Medulla oblongata (tissue), 1 donor: ENCODE measurements at regions not wholly inside any gene's neighbourhood (a gene's known extent, or its start where the extent isn't known, plus 50 kb on each side); places are given as distances from the start of the nearest gene placed in this dataset.

Experiments
- DNase-seq: peaks from one replicate; pipeline ENCODE4 v3.0.0-alpha.2; 2015; ENCODE audit errors: extremely low spot score

DNA sequence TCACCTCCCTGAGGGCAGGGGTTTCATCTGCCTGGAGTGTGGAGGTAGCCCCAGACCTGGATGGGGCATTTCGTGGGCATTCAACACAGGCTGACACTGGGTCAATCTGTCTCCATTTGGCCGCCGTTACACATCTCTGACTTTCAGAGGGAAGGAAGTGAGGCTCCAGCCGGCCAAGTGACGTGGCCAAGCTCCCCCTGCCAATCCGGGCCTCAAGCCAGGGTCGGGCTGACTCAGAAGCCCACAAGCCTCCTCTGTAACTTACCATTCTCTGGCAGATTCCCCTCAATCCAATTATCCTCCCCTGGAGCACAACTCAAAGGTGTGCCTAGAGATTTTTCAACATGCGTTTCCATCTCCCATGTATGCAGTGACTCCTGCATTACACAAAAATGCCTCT, 227.6 kb downstream of the KLF13 start:
- peak; percentile 53 for DNase-seq

DNA sequence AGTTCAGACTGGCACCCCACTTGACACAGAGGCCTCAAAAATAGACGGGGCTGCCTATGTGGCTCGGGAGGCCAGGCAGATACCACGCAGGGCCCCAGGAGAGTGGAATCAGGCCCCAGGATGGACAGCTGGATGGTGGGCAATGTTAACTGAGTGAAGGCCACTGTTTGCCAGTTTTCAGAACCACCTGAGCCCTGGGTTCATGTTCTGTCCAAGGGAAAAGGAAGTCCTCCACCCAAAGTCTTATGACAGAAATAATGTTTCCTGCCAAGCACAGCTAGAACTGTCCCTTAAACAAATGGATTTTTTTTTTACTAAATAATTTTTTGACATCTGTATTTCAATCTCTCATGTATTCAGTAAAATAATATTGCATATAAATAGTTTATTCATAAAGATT, 228.4 kb downstream of the KLF13 start:
- no peak for DNase-seq

DNA sequence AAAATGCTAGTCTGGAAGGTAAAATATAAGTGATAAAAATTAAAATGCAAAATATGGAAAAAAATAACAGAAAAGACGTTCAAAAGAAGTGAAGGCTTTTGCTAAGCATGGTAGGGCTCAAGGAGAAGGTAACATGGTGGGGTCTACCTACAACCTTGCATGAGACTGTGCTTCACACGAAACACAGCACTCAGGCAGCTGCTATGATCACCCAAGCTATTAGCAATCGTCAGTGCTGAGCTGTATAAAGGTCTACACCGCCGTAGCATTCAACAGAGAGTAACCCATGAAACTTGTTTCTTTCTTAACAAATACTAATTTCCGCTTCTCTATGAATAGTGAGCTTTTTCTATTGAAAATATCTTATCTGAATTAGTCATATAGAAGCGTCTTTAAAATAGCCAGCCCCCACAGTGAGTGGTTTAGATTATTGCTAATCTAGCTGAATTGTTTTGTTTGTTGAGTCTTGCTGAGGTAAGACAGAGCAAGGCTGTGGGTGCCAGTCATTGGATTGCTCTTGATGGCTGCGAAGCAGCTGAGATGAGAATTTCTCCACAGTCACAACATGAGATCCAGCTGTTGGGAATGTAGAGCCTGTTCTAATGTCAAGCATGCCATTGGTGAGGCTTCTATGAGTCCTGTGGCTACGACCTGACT, 230.0 kb downstream of the KLF13 start:
- no peak for DNase-seq

DNA sequence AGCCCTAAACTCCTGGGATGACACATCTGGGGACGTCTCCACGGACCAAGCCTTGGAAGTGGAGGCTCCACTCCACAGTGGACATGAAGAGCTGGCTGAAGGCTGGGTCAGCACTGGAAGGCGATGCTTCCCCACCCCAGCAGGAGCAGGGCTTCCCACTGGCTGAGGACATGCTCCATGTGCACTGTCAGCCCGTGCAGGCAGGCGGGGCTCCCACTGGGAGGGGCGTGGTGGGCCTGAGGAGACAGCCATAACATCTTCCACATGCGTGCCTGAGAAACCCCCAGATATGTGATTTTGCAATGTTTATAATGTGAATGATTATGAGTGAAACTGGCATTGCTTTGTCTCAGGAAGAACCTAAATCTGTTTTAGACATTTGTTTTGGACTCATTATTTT, 231.3 kb downstream of the KLF13 start:
- DNase-seq: no peak

DNA sequence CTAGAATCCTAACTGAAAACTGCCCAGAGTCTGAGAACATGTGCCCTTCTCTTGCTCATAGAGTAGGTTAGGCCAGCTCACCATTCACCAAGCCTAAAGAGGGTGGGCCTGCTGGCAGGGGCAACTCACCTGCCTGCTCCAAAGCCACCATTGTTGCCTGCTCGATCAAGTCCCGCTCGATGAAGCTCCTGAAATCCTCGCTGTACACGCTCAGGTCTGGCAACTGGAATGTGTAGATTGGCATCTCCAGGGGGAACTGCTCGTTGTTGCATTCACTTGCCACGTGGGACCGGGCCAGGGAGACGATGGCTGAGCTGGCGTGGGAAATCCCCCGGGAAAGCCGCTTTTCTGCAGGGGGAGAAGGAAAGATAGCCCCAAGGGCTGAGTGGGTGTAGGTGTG, 232.2 kb downstream of the KLF13 start:
- no peak for DNase-seq

DNA sequence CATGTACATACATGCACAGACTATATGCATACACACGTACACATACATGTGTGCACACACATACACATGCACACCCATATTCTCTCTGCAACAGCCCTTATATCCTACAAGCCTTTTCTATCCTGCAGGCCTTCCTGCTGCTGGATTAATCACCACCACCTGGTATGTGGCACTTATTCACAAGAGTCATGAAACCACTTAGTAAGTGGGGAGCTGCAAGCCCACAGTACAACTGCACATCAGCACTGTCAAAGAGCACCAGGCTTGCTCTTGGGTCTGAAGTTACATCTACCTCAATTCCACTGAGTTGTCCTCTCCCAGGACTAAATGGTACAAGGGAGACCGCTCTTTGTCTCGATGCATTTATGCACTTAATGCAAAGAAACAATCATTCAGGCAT, 233.2 kb downstream of the KLF13 start:
- no peak for DNase-seq

DNA sequence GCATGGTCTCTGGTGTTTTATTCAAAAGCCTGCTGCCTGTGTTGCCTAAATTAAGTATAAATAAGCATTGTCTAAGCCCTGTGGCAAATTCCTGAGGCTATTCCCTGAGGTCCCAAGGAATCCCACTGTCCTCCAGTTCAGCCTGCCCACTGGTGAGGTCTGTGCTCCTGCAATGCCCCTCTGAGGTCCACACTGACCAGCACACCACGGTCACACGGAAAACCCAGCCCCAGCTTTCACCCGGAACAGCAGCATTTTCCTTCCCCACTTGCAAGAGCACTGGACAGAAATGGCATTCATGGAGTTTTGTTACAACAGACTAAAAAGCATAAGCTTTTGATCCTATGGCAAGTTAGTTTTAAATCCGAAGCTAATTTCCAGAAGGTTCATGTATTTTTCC, 234.0 kb downstream of the KLF13 start:
- DNase-seq: no peak

DNA sequence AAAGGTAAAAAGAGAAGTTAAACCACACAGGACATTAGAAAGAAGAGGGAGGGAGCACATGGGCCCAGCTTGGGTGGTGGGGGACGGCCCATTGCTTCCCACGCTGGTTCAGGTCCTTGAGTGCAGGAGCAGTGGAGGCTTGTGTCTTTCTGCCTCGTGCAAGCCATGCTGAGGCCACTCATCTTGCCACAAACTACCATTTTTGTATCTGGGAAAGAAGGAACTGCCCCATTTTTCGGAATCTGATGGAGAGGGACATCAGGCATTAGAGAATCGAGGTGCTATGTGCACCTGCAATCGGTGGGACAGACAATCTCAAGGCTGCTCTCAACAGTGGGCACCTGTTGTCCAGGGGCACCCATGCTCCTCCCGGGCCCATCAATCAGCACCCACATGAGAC, 234.5 kb downstream of the KLF13 start:
- no peak for DNase-seq

DNA sequence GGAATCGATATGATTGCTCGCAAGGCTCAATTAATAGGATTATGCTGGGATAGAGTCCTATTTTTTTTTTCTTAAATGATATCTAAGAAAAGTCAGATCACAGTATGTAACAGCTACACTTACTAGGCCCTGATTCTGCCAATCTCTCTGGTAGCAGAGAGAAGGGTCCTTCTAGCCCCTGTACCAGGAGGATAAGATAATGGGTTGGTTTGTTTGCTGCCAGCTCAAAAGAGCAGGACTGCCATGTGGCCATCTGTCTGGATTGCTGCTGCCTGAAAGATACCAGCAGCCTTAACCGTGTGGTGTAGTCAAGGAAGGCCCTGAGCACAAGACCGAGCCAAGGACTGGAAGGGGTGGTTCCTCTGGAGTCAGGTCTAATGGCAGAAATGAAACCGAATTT, 236.4 kb downstream of the KLF13 start:
- DNase-seq: no peak

DNA sequence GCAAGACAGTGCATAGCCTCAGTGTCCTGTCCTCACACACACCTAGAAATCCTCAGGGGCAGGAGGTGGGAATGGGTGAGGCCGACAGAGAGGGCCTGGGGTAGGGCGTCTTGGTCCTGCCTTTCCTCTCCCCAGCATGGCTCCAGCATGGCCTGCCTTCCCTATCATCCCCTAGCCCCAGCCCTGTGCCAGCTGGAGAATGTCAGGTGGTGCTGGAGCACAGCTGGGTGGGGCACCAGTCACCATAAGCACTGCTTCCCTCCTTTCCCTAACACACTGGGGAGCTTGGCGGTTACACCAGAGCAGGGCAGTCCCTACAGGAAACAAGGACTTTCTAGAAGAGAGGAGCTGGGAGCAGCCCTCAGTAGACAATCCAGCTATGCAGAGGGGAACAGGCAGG, 236.8 kb downstream of the KLF13 start:
- no peak for DNase-seq

DNA sequence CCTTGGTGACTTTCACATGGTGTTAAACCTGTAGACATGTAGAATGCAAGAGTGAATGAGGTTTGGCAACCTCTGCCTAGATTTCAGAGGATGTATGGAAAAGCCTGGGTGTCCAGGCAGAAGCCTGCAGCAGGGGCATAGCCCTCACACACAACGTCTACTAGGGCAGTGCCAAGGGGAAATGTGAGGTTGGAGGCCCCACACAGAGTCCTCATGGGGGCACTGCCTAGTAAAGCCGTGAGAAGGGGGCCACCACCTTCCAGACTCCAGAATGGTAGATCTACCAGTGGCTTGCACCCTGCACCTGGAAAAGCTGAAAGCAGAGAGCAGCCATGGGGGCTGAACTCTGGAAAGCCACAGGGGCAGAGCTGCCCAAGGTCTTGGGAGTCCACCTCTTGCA, 241.2 kb downstream of the KLF13 start:
- DNase-seq: no peak

DNA sequence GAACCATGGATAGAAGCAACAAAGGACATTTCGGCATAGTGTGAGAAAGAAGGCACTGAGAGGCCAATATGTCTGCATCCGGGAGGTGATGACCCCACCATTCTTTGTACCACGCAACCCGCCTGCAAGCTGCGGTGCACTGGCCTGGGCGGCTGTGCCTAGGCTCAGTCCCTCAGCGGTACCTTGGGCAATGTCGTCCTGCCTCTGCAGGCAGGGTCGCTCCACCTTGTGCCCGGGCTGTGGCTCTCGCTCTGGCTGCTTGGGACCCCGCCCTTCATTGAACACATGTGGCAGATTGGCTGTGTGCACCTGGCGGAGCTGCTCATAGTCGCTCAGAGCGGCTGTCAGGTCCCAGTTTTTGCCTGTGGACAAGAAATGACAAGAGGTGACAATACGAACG, 243.2 kb downstream of the KLF13 start:
- no peak for DNase-seq

DNA sequence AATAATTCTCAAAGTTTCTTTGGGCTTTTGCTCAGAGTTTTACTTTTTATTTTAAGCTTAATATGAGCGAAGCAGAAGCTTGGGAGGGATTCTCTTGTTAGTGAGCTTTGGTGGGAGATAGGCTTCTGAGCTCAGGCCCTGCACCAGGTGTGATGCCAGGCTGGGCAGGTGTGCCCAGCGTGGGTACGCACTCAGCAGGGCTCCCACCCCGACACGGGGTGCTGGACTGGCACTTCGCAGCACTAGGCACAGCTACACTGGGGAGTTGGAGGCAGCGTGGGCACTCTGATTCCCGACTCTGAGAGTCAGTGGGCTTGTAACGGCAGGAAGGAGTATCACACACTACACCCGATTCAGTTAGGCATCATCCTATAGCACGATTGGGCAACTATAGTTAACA, 244.0 kb downstream of the KLF13 start:
- no peak for DNase-seq

DNA sequence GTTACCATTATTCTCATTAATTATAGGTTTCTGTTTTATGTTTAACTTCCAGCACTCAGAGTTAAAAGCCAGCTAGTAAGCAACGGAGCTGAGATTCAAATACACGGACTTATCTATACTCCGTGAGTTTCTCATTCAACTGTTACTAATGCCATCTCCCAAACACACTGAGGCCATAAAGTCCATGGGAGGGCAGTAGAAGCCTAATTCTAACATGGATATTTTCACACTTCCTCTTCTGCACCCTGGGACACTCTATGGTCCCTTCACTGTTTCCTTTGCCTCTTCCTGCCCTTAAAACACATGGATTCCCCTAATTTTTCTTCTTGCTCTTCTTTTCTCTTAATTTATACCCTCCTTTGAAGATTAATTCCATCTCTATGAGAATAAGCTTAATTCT, 245.0 kb downstream of the KLF13 start:
- DNase-seq: no peak

DNA sequence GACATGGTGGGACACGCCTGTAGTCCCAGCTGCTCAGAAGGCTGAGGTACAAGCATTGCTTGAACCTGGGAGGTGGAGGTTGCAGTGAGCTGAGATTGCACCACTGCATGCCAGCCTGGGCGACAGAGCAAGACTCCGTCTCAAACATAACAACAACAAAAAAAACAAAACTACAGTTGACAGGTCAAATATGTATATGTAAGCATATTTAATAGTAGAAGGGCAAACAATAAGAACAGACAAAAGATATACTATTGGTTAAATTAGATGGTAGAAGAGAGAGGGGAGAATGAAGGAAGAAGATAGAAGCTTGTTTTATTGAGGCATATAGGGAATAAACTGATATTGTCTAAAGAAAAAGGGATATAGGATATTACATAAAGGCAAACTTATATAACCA, 247.1 kb downstream of the KLF13 start:
- DNase-seq: no peak

DNA sequence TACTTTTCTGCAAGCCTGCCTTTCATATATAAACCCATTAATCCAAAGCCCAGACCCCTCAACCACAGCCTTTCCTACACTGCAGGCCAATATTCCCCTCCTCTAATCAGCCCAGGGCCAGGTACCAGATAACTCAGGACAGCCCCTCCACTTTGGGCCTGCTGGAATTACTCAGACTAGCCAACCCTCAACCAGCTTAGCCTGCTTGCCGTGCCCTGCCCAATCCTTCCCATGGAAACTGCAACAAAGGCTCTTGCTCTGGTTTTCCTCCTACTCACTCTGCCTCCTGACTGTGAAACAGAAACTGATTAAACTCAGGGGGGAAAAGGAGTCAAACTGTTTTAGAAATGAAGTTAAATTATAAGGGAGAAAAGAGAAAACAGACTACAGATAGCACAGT, 248.1 kb downstream of the KLF13 start:
- DNase-seq: peak; percentile 60

DNA sequence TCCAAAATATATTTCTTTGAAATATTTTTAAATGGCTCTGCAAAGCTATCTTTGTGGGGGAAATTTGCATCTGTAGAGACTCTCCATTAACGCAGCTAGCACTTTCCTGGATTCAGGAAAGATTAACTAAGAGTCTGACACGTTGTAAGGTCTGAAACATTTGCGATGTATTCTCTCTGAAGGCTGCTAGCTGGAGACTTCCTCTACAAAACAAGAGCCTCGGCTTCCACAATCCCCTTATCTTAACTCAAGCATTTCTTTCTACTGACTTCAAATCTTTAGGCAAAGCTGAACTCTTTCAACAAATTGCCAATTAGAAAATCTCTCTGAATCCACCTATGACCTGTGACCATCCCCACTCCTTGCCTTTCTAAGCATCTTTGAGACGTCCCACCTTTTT, 250.5 kb downstream of the KLF13 start:
- no peak for DNase-seq

DNA sequence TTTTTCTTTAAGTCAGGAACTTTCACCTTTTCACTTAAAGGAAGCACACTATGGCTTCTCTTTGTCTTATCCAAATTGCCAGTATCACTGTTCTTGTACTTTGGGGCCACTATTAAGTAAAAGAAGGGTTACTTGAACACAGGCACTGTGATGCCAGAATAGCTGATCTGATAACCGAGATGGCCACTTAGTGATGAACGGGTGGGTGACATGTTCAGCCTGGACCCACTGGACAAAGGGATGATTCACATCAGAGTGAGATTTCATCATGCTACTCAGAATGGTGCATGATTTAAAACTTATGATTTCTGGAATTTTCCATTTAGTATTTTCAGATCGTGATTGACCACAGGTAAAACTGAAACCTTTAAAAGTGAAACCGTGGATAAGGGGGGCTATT, 252.6 kb downstream of the KLF13 start:
- no peak for DNase-seq

DNA sequence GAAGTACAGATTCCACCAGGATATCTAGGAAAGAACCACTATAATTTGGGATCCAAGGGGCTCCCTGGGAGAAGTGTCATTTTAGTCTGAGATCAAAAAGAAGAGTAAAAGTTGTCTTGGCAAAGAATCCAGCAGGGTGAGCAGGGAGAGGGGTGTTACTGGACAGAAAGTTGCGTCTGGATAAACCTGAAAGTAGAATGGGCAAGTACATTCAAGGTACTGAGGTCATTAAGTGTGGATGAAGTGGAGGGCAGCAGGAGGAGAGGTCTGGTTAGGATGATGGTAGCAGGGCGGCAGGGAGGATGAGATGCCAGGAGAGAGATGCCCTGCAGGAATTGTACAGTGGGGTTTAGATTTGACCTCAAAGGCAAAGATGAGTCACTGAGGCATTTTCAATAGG, 253.3 kb downstream of the KLF13 start:
- no peak for DNase-seq

DNA sequence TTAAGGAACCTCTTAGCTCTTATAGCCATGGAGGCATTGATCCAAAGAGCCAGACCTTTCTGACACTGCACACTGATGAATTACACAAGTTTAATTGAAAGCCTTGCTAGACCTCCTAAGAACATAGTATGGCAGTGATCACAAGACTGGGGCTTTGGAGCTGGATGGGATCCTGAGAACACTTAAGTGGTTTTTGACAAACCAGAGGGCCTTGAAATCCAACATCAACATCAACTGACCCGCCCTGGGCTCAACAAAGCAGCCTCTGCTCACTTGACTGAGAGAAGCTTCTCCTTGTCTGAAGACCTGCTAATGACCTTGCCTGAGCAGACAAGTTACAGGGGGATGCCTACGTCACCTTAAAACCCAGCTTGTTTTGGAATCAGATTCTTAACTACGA, 257.6 kb downstream of the KLF13 start:
- DNase-seq: no peak

DNA sequence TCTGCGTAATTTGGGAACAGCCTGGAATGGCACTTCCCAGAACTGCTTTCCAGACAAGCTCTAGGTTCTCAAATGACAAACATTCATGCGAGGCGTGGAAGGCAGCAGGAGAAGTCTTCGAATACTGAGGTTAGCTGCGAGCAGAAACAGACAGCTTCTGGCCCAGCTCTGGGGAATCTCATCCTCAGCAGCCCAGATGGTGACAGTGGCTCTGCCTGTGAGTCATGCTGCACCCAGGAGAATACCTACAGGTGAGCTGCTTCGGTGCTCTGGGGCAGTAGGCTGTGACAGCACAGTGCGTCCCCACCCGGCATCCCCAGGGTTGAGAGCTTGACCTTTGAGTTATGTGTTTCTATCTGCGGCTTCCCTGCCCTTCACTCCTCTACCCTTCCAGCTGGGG, 258.6 kb downstream of the KLF13 start:
- DNase-seq: no peak

DNA sequence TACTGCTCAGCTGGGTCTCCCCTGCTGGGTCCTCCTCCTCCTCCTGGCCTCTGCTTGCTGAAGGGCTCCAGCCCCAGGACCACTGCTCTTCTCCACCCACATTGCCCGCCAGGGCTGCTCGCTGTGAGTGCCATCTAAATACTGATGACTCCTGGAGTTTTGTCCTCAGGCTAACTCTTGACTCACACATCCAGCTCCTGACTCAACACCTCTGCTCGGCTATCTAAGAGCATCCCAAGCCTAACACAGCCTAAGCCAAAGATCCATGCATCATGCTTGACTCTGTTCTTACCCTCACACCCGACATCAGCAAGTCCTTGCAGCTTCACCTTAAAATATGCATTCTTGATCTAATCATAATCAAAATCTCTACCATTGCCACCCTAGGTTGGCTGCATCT, 260.2 kb downstream of the KLF13 start:
- no peak for DNase-seq

DNA sequence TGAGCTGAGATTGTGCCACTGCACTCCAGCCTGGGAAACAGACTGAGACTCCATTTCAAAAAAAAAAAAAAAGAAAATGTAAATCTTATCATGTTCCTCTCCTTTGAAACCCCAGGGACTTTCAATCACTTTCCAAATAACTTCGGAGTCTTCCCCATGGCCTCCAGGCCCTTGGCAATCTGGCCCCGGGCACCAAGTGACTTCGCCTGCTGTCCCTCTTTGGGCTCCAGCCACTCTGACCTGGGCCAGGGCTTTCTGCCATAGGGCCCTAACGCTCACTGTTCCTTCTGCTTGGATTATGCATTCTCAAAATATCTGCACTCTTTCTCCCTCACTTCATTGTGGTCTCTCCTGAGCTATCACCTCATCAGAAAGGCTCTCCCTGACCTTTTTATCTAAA, 260.9 kb downstream of the KLF13 start:
- no peak for DNase-seq

DNA sequence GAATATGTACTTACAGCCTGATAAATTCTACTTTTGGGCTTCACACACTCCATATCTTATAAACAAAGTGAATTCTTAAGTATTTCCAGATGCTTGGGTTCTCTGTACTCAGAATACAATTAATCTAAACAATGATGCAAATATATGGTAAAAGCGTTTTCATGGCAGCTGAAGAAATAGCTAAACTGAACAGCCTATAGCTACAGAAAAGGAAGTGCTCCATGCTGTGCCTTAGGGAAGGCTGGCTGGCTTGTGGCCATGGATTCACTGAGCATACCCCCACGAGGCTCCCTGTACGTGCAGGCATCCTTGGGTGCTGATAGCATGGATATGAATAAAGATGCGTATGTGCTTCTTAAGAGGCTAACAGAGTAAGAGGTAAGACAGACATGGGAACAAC, 264.0 kb downstream of the KLF13 start:
- no peak for DNase-seq

DNA sequence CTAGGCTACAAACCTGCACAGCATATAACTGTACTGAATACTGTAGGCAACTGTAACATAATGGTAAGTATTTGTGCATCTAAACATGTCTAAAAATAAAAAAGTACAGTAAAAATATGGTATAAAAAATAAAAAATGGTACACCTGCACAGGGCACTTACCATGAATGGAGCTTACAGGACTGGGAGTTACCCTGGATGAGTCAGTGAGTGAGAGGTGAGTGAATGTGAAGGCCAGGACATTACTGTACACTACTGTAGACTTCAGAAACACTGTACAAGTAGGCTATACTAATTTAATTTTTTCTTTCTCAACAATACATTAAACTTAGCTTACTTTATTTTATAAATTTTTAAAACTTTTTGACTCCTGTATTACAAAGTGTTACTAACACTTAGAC, 265.3 kb downstream of the KLF13 start:
- no peak for DNase-seq
